Liver (tissue), 8 donors: ENCODE measurements at regions not wholly inside any gene's neighbourhood (a gene's known extent, or its start where the extent isn't known, plus 50 kb on each side); places are given as distances from the start of the nearest gene placed in this dataset.

Source experiments
- DNase-seq: peaks from one replicate; pipeline ENCODE4 v3.0.0-alpha.2; 2017; ENCODE audit warnings: low spot score
- H3K27ac ChIP-seq, 2 donors: one replicate each; pipeline ENCODE4 v1.7.0; 2013; ENCODE audit warnings: inconsistent platforms in 2 of 2, low read length in 2 of 2, control low read depth in 1 of 2, low read depth in 1 of 2, mild to moderate bottlenecking in 1 of 2
- H3K27me3 ChIP-seq, 4 donors: one replicate each; pipeline versions ENCODE4 v1.6.1 to v1.7.0; 2013; ENCODE audit warnings: low read length in 3 of 4, inconsistent platforms in 1 of 4, mild to moderate bottlenecking in 1 of 4, moderate library complexity in 1 of 4; ENCODE audit not compliant: control insufficient read depth in 4 of 4, insufficient read depth in 4 of 4
- H3K36me3 ChIP-seq, 4 donors: one replicate each; pipeline versions ENCODE4 v1.6.1 to v1.7.0; 2013; ENCODE audit warnings: low read length in 3 of 4, mild to moderate bottlenecking in 3 of 4, low read depth in 1 of 4, moderate library complexity in 1 of 4; ENCODE audit not compliant: control insufficient read depth in 4 of 4, insufficient read depth in 3 of 4
- H3K4me1 ChIP-seq, 4 donors: one replicate each; pipeline versions ENCODE4 v1.6.1 to v1.7.0; 2013; ENCODE audit warnings: low read length in 3 of 4, mild to moderate bottlenecking in 3 of 4, moderate library complexity in 1 of 4; ENCODE audit not compliant: control insufficient read depth in 4 of 4, insufficient read depth in 4 of 4
- H3K4me3 ChIP-seq, 3 donors: one replicate each; pipeline versions ENCODE4 v1.6.1 to v1.7.0; 2013; ENCODE audit warnings: low read length in 3 of 3, control low read depth in 1 of 3, low read depth in 1 of 3, mild to moderate bottlenecking in 1 of 3
- H3K9ac ChIP-seq, 2 donors: one replicate each; pipeline ENCODE4 v1.7.0; 2013; ENCODE audit warnings: low read length in 2 of 2, mild to moderate bottlenecking in 2 of 2, moderate library complexity in 2 of 2, control low read depth in 1 of 2, low read depth in 1 of 2
- H3K9me3 ChIP-seq, 4 donors: one replicate each; pipeline versions ENCODE4 v1.6.1 to v1.7.0; 2013; ENCODE audit warnings: low read length in 3 of 4; ENCODE audit not compliant: control insufficient read depth in 4 of 4
- CTCF ChIP-seq: fragments of 150-350 bp; IDR thresholded peaks from 2 replicates; pipeline ENCODE4 v1.5.1; 2017; ENCODE audit warnings: improper control_type of control experiment, low read depth, low read length; ENCODE audit not compliant: missing input control
- EGR1 ChIP-seq, 2 donors: IDR thresholded peaks; 2 replicates each; pipeline ENCODE4 v1.6.1; 2016 to 2018; ENCODE audit warnings: antibody characterized with exemption in 2 of 2, low read depth in 2 of 2
- FOXA1 ChIP-seq: IDR thresholded peaks from 2 replicates; pipeline ENCODE4 v1.6.1; 2016; ENCODE audit warnings: antibody characterized with exemption
- FOXA2 ChIP-seq: IDR thresholded peaks from 2 replicates; pipeline ENCODE4 v1.6.1; 2016; ENCODE audit warnings: antibody characterized with exemption
- GABPA ChIP-seq, 2 donors: IDR thresholded peaks in 1 of 2; conservative IDR thresholded peaks in 1 of 2; 2 replicates each; pipeline ENCODE4 v1.6.1; 2016; ENCODE audit warnings: antibody characterized with exemption in 2 of 2, mild to moderate bottlenecking in 1 of 2, moderate library complexity in 1 of 2
- HNF4A ChIP-seq, 2 donors: conservative IDR thresholded peaks; 2 replicates each; pipeline ENCODE4 v1.6.1; 2016; ENCODE audit warnings: antibody characterized with exemption in 2 of 2, mild to moderate bottlenecking in 2 of 2
- HNF4G ChIP-seq: IDR thresholded peaks from 2 replicates; pipeline ENCODE4 v1.6.1; 2016; ENCODE audit warnings: antibody characterized with exemption
- JUND ChIP-seq, 2 donors: IDR thresholded peaks; 2 replicates each; pipeline ENCODE4 v1.6.1; 2016; ENCODE audit warnings: antibody characterized with exemption in 2 of 2
- NR2F2 ChIP-seq: IDR thresholded peaks from 2 replicates; pipeline ENCODE4 v1.6.1; 2016; ENCODE audit warnings: antibody characterized with exemption
- REST ChIP-seq: IDR thresholded peaks from 2 replicates; pipeline ENCODE4 v1.6.1; 2016; ENCODE audit warnings: antibody characterized with exemption, mild to moderate bottlenecking
- RXRA ChIP-seq, 2 donors: IDR thresholded peaks; 2 replicates each; pipeline ENCODE4 v1.6.1; 2017 to 2018; ENCODE audit warnings: antibody characterized with exemption in 2 of 2, mild to moderate bottlenecking in 1 of 2
- TAF1 ChIP-seq: conservative IDR thresholded peaks from 2 replicates; pipeline ENCODE4 v1.6.1; 2016; ENCODE audit warnings: antibody characterized with exemption, mild to moderate bottlenecking
- YY1 ChIP-seq: IDR thresholded peaks from 2 replicates; pipeline ENCODE4 v1.6.1; 2016; ENCODE audit warnings: antibody characterized with exemption, mild to moderate bottlenecking
- WGBS: extraction: QIAGEN DNeasy Blood & Tissue Kit; methylation state at CpG from one replicate; pipeline ENCODE4 v1.1.7; 2013; 5-methylcytosine and 5-hydroxymethylcytosine counted together
- TF ChIP-seq, protein P1 (sequence below): IDR thresholded peaks from 2 replicates; pipeline ENCODE4 v1.6.1; 2016; ENCODE audit warnings: antibody characterized with exemption
- TF ChIP-seq, protein P2 (sequence below): IDR thresholded peaks from 2 replicates; pipeline ENCODE4 v1.6.1; 2016; ENCODE audit warnings: antibody characterized with exemption
- donor health status: healthy.
- donor health status: healthy.
- donor health status: healthy.
- donor health status: healthy.
- donor health status: healthy.

- no peak overlapping the region for H3K27ac ChIP-seq
- H3K36me3 ChIP-seq = no peaks in the 10 kb centered on the region
- H3K4me1 ChIP-seq = no peaks in the 10 kb centered on the region
- no peaks in the 10 kb centered on the region for H3K27me3 ChIP-seq
- no peak for DNase-seq
- H3K4me3 ChIP-seq = no peak overlapping the region
- TF ChIP-seq FOXA2 (no peak), RXRA (IDR thresholded peaks at IDR 0.05) (no peak), YY1 (no peak), HNF4A (conservative IDR thresholded peaks at IDR 0.05) (no peak), REST (no peak), EGR1 (IDR thresholded peaks at IDR 0.05; ENCODE audit: low read depth in 2 of 2) (no peak), NR2F2 (no peak)
- no peaks in the 10 kb centered on the region for H3K9me3 ChIP-seq
- H3K9ac ChIP-seq = no peak overlapping the region
- WGBS = 94% methylated on average over 13 of the region's 13 CpGs
These were observed 76.4 kb upstream of the MGAT5 start for GRCh38 chr2:134177351-134177931.

DNA sequence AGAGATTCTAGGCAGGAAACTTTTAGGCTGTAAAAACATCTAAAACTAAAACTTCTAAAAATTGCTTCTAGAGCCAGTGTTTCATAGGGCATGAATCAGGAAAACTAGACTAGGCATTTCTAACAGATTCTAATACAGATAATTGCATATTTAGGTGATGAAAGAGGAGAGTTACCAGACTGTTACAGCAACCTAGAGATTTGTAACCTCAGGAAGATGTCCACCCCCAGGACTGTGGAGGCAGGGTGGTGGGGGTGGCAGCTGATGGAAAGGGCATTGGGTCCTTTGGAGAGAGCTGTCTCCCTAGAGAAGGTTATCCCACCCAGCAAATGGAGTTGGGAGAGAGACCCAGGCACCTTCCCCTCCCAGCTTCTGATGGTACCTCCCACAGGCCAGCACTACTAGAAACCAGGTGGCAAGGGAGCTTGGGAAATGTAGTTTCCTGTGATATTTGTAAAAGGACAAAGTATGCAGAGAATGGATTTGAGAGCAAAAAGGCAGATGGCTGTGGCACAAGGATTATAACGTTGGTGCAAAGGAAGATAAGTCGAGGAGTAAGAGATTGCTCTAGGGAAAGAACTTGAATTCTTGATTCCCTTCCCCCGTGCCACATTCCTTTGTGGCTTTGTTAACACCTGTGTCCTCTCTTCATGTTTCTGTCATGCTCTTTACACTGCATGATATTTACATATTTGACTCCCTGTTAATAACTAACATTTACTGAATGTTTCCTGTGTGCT is 75.6 kb upstream of the MGAT5 start:
- Histone ChIP-seq H3K4me1 (no peaks in the 10 kb centered on the region), H3K4me3 (no peak overlapping the region), H3K9ac (no peak overlapping the region), H3K27ac (no peak overlapping the region), H3K36me3 (no peaks in the 10 kb centered on the region), H3K9me3 (no peaks in the 10 kb centered on the region), H3K27me3 (no peaks in the 10 kb centered on the region)
- 84% methylated on average over 3 of the region's 3 CpGs for WGBS
- no peak for TF ChIP-seq REST
- no peak for TF ChIP-seq EGR1 (IDR thresholded peaks at IDR 0.05; ENCODE audit: low read depth in 2 of 2)
- no peak for TF ChIP-seq YY1
- no peak for TF ChIP-seq CTCF
- TF ChIP-seq GABPA (IDR thresholded peaks at IDR 0.05 in 1 of 2, conservative IDR thresholded peaks at IDR 0.05 in 1 of 2) = no peak
- no peak for TF ChIP-seq HNF4A (conservative IDR thresholded peaks at IDR 0.05)
- TF ChIP-seq TAF1 = no peak
- TF ChIP-seq RXRA (IDR thresholded peaks at IDR 0.05) = no peak
- no peak for TF ChIP-seq JUND (IDR thresholded peaks at IDR 0.05)
- TF ChIP-seq, protein P1, sequence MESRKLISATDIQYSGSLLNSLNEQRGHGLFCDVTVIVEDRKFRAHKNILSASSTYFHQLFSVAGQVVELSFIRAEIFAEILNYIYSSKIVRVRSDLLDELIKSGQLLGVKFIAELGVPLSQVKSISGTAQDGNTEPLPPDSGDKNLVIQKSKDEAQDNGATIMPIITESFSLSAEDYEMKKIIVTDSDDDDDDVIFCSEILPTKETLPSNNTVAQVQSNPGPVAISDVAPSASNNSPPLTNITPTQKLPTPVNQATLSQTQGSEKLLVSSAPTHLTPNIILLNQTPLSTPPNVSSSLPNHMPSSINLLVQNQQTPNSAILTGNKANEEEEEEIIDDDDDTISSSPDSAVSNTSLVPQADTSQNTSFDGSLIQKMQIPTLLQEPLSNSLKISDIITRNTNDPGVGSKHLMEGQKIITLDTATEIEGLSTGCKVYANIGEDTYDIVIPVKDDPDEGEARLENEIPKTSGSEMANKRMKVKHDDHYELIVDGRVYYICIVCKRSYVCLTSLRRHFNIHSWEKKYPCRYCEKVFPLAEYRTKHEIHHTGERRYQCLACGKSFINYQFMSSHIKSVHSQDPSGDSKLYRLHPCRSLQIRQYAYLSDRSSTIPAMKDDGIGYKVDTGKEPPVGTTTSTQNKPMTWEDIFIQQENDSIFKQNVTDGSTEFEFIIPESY = no peak
- TF ChIP-seq, protein P2, sequence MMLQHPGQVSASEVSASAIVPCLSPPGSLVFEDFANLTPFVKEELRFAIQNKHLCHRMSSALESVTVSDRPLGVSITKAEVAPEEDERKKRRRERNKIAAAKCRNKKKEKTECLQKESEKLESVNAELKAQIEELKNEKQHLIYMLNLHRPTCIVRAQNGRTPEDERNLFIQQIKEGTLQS = no peak
- no peak for TF ChIP-seq FOXA2
- no peak for TF ChIP-seq HNF4G
- no peak for TF ChIP-seq NR2F2
- TF ChIP-seq FOXA1 = no peak
- no peak for DNase-seq
